GM19240 (cell line): ENCODE measurements at regions not wholly inside any gene's neighbourhood (a gene's known extent, or its start where the extent isn't known, plus 50 kb on each side); places are given as distances from the start of the nearest gene placed in this dataset.
"Not testable (repeated sequence)": the region's sequence is repeated elsewhere in the genome, so short reads cannot be mapped to it uniquely, and the experiment has no call there.

Source experiments
- DNase-seq: peaks from one replicate; pipeline ENCODE4 v3.0.0; 2011; ENCODE audit warnings: low spot score; ENCODE audit not compliant: insufficient read length

DNA sequence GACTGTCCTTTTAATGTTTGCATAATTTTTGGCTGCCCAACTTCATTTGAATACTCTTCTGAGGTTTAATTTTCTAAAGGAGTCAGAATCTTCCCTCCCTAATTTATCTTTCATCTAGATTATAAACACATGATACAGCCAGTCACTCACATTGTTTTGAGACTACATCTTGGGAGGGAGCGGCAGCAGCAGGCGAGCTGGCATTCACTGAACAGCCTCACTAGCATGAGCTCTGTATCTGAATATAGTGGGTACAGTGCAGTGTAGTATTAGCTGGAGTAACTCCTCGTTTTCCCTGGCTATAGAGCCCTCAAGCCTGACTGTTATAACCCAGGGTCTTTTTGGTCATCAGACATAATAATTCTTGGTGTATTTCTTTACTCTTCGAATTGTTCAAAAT lies 969.2 kb upstream of the COX7C start:
- DNase-seq: no peak

DNA sequence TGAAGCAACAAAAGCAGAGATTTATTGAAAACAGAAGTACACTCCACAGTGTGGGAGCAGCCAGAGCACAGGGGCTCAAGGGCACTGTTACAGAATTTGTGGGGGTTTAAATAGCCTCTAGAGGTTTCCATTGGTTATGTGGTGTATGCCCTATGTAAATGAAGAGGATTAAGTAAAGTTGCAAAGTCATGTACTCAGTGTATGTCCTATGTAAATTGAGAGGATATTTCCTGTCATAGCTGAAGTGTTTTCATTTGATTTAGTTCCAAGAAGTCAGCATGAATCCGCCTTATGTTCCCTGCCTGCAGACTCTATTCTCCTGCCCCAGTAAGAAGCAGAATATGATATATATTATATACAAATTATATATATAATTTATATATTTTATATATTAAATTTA lies 966.0 kb upstream of the COX7C start:
- no peak for DNase-seq

DNA sequence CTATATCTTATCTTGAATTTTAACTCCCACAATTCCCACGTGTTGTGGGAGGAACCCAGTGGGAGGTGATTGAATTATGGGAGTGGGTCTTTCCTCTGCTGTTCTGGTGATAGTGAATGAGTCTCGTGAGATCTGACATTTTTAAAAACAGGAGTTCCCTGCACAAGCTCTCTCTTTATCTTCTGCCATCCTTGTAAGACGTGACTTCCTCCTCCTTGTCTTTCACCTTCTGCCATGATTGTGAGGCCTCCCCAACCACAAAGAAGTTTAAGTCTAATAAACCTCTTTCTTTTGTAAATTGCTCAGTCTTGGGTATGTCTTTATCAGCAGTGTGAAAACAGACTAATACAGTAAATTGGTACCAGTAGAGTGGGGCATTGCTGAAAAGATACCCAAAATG lies 963.6 kb upstream of the COX7C start:
- not testable (repeated sequence) for DNase-seq

DNA sequence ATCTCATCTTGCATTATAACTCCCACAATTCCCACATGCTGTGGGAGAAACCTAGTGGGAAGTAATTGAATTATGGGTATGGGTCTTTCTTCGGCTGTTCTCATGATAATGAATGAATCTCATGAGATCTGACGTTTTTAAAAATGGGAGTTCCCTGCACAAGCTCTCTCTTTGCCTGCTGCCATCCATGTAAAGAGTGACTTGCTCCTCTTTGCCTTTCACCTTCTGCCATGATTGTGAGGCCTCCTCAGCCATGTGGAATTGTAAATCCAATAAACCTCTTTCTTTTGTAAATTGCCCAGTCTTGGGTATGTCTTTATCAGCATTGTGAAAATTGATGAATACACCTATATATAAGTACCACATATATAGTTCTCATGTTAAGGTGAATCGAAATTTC lies 961.7 kb upstream of the COX7C start:
- DNase-seq: no peak

DNA sequence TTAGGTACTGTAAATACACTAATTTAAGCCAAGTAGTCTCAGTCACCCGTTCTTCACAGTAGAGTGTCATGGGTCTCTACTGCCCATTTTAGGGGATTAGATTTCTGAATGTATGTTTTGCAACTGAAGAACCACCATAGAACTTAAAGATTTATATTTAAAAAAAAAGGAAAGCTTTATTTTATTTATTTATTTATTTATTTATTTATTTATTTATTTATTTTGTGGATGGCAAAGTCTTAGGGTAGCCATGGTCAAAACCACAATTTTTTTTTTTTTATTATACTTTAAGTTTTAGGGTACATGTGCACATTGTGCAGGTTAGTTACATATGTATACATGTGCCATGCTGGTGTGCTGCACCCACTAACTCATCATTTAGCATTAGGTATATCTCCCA lies 960.4 kb upstream of the COX7C start:
- not testable (repeated sequence) for DNase-seq

DNA sequence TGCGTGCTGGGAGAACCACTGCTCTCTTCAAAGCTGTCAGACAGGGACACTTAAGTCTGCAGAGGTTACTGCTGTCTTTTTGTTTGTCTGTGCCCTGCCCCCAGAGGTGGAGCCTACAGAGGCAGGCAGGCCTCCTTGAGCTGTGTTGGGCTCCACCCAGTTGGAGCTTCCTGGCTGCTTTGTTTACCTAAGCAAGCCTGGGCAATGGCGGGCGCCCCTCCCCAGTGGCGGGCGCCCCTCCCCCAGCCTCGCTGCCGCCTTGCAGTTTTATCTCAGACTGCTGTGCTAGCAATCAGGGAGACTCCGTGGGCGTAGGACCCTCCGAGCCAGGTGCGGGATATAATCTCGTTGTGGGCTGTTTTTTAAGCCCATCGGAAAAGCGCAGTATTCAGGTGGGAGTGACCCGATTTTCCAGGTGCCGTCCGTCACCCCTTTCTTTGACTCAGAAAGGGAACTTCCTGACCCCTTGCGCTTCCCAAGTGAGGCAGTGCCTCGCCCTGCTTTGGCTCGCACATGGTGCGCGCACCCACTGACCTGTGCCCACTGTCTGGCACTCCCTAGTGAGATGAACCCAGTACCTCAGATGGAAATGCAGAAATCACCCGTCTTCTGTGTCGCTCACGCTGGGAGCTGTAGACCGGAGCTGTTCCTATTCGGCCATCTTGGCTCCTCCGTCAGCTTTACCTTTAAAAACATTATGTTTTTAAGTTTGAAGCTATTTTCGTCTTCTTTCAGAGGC lies 954.6 kb upstream of the COX7C start:
- DNase-seq: not testable (repeated sequence)

DNA sequence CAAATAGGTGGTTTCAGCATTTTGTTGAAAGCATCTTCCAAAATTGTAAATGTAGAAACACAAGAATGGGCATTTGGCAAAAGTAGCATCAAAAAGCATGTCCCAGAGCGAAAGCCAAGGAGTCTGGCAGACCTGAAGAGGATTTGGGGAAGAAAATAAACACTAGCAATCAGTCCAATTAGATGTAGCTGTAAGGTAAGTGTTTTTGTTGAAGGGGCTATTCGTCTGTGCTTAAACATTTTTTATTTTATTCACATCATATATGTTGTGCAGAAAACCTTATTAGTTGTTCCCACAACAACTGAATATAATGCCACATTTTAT lies 954.1 kb upstream of the COX7C start:
- DNase-seq: no peak

DNA sequence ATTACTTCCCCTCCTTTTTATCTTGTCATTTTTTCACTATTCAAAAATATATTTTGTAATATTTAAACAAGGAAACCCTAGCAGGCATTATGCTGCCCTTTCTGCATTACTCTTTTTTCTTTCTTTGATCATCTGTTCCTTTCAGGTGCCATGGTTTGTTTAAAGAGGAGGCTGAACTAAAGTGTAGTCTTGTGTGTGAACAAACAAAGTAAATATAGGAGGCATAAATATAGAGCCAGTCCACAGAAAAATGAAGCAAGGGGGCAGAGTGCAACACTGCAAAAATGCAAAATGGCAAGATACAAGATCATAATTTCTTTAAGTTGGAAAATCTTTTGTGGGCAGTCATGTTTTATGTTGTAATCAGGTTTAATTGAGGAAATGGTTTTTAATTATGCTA lies 947.3 kb upstream of the COX7C start:
- no peak for DNase-seq

DNA sequence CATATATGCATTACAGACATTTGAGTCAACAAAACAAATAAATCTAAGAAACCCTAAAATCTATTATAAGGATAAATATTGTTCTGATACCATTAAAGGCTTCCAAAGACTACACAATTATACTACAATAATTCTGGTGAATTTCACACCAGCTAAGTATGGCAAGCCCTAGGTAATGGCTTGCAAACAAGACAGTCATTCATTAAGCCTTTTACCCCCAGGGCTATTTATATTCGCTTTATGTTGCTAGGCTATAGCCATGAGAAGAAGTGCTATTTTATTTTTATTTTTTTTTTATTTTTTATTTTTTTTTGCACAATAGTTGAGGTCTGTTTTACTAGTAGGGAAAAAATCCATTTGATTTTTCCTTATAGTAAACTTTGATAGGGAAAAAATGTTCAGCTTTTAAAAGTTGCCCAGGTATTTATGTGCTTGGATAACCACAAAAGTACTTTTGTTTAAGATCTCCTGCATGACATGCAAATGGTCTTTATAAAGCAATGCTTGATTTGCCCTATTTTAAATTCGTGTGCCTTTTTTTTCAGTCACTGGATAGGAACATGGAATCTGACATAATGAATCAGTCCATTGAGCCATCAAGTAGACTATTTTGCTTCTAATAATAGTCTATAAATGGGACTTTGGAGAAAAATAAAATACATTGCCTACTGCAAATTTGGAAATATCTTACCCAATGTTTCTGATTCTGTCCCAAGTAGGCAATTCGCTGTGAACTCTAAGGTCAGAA lies 946.3 kb upstream of the COX7C start:
- no peak for DNase-seq

DNA sequence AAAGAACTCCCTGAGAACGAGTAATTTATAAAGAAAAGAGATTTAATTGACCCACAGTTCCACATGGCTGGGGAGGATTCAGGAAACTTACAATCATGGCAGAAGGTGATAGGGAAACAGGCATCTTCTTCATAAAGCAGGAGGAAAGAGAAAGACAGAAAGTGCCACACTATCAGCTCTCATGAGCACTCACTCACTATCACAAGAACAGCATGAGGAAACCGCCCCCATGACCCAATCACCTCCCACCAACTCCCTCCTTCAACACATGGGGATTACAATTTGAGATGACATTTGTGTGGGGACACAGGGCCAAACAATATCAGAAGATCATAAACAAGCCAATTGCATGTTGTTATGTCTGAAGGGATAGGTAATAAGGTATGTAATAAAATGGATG lies 935.9 kb upstream of the COX7C start:
- no peak for DNase-seq

DNA sequence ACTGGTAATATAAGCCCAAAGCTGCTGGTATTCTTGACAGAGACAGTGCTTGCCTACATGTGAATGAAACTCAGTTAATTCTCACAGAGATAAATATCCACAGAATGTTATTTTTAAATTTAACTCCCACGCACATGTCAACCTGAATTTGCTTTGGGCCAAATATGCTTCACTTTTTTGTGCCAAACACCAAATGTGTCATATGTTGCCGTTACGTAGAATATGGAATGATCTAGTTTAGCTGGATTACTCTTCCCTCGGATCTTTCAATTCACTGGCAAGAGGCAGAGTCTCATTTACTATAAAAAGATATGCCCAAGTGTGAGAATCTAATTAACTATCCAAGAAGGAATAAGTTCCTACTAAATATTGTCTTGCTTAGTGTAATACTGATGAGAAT lies 933.4 kb upstream of the COX7C start:
- DNase-seq: no peak

DNA sequence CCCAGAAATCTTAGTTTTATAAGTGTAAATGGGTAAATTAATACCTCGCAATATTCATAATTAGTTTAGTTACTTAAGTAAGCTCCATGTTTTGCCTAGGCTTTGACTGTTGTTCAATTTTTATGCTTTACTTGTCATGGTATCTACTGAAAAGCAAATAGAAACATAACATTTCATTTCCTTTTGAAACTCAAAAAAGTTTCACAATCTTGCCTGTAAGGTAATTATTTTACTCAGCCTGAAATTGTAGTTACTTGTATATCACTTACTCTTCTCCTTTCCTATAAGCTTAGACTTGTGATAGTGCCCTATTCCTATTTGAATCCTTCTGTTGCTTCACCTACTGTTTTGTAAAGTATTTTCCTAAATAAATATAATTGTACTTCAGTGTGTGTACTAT lies 914.4 kb upstream of the COX7C start:
- no peak for DNase-seq

DNA sequence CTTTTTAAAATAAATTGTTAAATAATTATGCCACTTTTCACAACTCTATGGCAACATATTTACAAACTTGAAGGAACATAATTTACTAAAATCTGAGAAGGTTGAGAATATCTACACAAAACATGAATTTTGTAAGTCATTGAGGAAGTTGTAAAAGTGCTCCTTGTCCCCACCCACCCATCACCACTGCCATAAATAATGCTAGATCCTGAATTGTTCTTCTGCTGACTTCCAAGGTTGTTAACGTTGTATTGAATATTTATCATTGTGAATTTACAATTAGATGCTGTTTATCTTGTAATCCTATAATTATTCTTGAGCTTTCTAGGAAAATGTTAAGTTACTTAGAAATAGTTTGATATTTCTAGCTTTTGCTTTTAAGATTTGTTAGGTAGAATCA lies 908.0 kb upstream of the COX7C start:
- DNase-seq: no peak

DNA sequence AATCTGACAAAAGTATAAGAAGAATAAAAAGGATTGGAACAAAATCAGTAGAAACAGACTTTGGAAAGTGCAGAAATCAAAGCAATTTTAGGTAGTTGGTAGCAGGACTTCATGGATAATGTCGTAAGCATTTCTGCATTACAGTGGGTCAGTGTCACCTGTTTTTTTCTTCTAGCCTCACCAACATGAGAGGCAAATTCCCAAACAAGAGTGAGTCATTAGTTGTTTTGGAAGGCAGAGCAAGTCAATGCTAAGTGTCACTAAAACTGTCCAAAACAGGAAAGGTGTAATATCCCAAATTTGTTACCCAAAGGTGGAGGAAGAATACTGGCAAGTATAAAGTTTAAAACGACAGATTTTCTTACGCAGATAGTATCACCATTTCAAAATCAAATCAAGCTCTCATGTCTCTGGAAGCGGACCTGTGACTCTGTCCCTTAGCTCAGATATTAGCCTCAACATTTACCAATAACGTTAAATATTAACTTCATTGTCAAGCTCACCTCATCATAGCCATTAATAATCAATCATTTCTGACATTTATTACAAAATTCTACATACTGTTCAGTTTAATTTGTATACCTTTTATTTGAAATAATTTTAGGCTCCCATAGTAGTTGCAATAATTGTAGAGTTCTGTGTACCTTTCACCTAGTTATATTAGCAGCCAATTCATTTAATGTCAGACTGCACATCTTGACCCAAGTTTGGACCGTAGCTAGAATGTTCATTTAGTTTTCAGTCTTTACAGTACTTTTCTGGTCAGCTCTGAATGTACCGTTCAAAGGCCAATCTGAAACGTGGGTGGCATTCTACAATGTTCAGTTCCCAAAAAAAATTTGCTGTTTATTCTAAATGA lies 901.2 kb upstream of the COX7C start:
- DNase-seq: no peak

DNA sequence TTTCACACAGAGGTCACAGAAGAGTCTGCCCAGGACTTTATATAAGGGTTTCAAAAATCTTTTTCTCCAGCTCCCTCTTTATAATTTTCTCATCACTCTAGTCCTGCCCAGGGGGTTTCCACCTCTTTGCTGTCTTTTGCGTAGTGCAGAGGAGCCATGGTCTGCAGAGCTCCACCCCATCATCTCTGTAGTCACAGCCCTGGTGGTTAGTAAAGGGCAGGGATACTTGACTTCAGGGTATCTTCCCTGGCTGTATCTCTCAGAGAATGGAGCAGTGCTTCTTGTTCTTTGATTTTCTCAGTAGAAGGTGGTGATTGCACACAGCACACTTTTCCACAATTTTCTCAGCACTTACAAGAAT lies 900.6 kb upstream of the COX7C start:
- no peak for DNase-seq

DNA sequence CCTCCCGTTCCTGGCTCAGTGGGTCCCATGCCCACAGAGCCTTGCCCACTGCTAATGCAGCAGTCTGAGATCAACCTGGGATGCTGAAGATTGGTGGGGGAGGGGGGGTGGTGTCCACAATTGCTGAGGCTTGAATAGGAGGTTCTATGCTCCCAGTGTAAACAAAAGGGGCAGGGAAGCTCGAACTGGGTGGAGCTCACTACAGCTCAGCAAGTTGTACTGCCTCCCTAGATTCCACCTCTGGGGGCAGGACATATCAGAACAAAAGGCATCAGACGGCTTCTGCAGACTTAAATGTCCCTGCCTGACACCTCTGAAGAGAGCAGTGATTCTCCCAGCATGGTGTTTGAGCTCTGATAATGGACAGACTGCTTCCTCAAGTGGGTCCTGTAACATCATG lies 885.6 kb upstream of the COX7C start:
- DNase-seq: no peak

DNA sequence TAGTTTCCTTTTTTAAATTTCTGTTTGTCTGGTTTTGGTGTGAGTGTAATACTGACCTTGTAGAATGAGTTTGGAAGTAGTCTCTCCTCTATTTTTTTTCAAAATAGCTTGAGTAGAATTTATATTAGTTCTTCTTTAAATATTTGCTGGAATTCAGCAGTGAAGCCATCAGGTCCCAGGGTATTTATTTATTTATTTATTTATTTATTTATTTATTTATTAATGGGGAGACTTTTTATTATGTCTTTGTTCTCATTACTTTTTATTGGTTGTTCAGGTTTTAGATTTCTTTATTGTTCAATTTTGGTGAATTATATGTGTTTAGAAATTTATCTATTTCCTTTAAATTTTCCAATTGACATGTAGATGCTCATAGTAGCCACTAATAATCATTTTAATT lies 875.8 kb upstream of the COX7C start:
- no peak for DNase-seq

DNA sequence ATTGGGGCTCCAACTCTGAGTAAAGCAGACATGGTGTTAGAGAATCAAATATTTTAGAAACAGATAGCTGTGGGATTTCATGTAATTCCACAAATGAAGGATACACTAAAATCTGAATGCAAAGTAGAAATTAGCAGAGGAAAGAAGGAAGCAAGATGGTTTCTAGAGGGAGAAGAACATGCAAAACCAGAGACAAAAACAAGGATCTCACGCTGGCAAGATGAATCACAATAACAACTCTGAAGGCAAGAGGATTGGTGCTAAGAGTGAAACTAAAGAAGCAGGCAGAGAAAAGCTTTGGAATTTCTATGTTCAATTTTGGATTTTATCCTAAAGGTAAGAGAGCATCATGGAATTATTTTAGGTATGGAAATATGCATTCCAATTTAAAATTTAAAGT lies 857.2 kb upstream of the COX7C start:
- no peak for DNase-seq

DNA sequence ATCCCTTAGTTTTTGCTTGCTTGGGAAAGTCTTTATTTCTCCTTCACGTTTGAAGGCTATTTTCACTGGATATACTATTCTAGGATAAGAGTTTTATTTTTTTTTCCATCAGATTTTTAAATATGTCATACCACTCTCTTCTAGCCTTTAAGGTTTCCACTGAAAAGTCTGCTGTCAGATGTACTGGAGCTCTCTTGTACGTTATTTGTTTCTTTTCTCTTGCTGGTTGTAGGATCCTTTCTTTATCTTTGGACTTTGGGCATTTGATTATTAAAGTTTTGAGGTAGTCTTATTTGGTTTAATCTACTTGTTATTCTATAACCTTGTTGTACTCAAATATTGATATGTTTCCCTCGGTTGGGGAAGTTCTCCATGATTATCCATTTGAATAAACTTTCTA lies 848.4 kb upstream of the COX7C start:
- no peak for DNase-seq

DNA sequence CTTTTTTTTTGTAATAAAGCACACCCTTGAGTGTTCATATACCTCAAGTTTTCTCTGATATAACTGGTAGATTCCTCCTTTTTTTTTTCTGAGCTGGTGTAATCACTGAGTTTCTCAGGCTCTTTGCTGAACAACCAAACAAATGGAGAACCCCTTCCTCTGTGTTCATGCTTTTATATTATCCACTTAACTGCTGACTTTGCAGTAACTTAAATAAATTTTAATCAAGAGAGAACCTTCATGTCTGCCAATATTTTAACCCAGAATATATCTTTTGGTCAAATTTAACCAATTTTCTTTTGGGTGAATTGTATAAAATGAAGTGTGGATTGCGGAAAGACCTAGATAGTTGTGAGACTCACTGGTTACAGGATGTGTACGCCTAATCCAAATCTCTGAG lies 833.0 kb upstream of the COX7C start:
- no peak for DNase-seq

DNA sequence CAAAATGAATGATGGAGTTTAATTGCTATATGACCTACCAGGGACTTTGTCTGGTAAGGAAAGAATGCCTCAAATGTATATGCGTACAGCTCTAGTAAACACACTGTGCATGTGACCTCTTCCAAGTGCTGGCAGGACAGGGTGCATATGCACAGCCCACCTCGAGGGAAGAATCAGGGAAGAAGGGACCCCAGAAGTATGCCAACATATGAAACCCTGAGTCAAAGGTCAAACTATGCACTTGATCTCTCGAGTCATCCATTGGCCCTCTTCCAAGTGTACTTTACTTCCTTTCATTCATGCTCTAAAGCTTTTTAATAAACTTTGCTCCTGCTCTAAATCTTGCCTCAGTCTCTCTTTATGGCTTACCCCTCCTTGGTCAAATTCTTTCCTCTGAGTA lies 804.6 kb upstream of the COX7C start:
- no peak for DNase-seq

DNA sequence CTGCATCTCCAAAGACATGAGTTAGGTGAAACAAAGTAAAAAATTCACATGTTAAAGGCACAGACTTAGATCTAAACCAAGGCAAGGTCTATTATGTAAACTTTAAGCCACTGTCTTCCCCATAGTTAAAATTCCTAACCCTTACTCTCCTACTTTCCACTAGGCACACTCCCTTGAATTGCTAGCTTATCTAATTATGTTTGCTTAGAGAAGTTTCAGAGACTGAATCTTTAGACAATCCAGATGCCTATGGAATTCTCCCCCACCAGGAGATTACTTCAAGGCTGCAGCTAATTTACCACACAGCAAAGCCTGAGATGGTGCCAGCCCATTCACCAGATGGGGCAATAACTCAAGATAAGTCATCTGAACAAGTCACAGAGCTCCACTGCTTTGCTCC lies 803.1 kb upstream of the COX7C start:
- DNase-seq: no peak
